ENCODE measurements at regions not wholly inside any gene's neighbourhood (a gene's known extent, or its start where the extent isn't known, plus 50 kb on each side); places are given as distances from the start of the nearest gene placed in this dataset.

- TF ChIP-seq, protein P1, sequence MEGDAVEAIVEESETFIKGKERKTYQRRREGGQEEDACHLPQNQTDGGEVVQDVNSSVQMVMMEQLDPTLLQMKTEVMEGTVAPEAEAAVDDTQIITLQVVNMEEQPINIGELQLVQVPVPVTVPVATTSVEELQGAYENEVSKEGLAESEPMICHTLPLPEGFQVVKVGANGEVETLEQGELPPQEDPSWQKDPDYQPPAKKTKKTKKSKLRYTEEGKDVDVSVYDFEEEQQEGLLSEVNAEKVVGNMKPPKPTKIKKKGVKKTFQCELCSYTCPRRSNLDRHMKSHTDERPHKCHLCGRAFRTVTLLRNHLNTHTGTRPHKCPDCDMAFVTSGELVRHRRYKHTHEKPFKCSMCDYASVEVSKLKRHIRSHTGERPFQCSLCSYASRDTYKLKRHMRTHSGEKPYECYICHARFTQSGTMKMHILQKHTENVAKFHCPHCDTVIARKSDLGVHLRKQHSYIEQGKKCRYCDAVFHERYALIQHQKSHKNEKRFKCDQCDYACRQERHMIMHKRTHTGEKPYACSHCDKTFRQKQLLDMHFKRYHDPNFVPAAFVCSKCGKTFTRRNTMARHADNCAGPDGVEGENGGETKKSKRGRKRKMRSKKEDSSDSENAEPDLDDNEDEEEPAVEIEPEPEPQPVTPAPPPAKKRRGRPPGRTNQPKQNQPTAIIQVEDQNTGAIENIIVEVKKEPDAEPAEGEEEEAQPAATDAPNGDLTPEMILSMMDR (IDR thresholded peaks at IDR 0.05), result no peak
- TF ChIP-seq POLR2A (IDR thresholded peaks at IDR 0.05), result no peak
Measured at GRCh38 chr15:87193481-87193880, 1063.1 kb downstream of the NTRK3 start.

Measured in suprapubic skin (tissue), 3 donors.